ENCODE measurements at regions not wholly inside any gene's neighbourhood (a gene's known extent, or its start where the extent isn't known, plus 50 kb on each side); places are given as distances from the start of the nearest gene placed in this dataset.
"Not testable (repeated sequence)": the region's sequence is repeated elsewhere in the genome, so short reads cannot be mapped to it uniquely, and the experiment has no call there.

- no peak for DNase-seq (ENCODE audit: low read depth)
These were observed 273.2 kb upstream of the PAPPA start for GRCh38 chr9:115880221-115880885.

GRCh38 chr9:115882911-115883310 is 270.7 kb upstream of the PAPPA start:
- no peak for DNase-seq (ENCODE audit: low read depth)

GRCh38 chr9:115883467-115884329 is 269.9 kb upstream of the PAPPA start:
- DNase-seq (ENCODE audit: low read depth), result no peak

- no peak for DNase-seq (ENCODE audit: low read depth)
These were observed 268.7 kb upstream of the PAPPA start for GRCh38 chr9:115884846-115885245.

GRCh38 chr9:115888131-115888530 is 265.5 kb upstream of the PAPPA start:
- DNase-seq (ENCODE audit: low read depth), result no peak

GRCh38 chr9:115891929-115892328 is 261.7 kb upstream of the PAPPA start:
- no peak for DNase-seq (ENCODE audit: low read depth)

- DNase-seq (ENCODE audit: low read depth), result not testable (repeated sequence)
These were observed 255.1 kb upstream of the PAPPA start for GRCh38 chr9:115898478-115898877.

GRCh38 chr9:115900698-115901097 is 252.9 kb upstream of the PAPPA start:
- DNase-seq (ENCODE audit: low read depth), result no peak

- no peak for DNase-seq (ENCODE audit: low read depth)
These were observed 242.6 kb upstream of the PAPPA start for GRCh38 chr9:115910959-115911358.

GRCh38 chr9:115912086-115912485 is 241.5 kb upstream of the PAPPA start:
- DNase-seq (ENCODE audit: low read depth), result no peak

- DNase-seq (ENCODE audit: low read depth), result no peak
These were observed 239.9 kb upstream of the PAPPA start for GRCh38 chr9:115913696-115914095.

GRCh38 chr9:115914291-115914690 is 239.3 kb upstream of the PAPPA start:
- DNase-seq (ENCODE audit: low read depth), result no peak

- no peak for DNase-seq (ENCODE audit: low read depth)
These were observed 232.3 kb upstream of the PAPPA start for GRCh38 chr9:115921301-115921700.

GRCh38 chr9:115922444-115922843 is 231.1 kb upstream of the PAPPA start:
- no peak for DNase-seq (ENCODE audit: low read depth)

GRCh38 chr9:115923410-115923809 is 230.2 kb upstream of the PAPPA start:
- DNase-seq (ENCODE audit: low read depth), result no peak

GRCh38 chr9:115923903-115924668 is 229.5 kb upstream of the PAPPA start:
- DNase-seq (ENCODE audit: low read depth), result no peak

GRCh38 chr9:115924669-115924987 is 229.0 kb upstream of the PAPPA start:
- no peak for DNase-seq (ENCODE audit: low read depth)

- DNase-seq (ENCODE audit: low read depth), result no peak
These were observed 228.2 kb upstream of the PAPPA start for GRCh38 chr9:115925424-115925823.

- DNase-seq (ENCODE audit: low read depth), result no peak
These were observed 223.1 kb upstream of the PAPPA start for GRCh38 chr9:115930472-115930871.

- no peak for DNase-seq (ENCODE audit: low read depth)
These were observed 215.1 kb upstream of the PAPPA start for GRCh38 chr9:115938479-115938878.

- no peak for DNase-seq (ENCODE audit: low read depth)
These were observed 214.4 kb upstream of the PAPPA start for GRCh38 chr9:115939065-115939765.
